ENCODE measurements at regions not wholly inside any gene's neighbourhood (a gene's known extent, or its start where the extent isn't known, plus 50 kb on each side); places are given as distances from the start of the nearest gene placed in this dataset.

GRCh38 chr15:59818336-59818735 is 129.2 kb upstream of the BNIP2 start (continued):
- TF ChIP-seq MXD1 (CRISPR knock-in tag; IDR thresholded peaks at IDR 0.05) (no peak), ZNF580 (CRISPR knock-in tag; IDR thresholded peaks at IDR 0.05; ENCODE audit: borderline replicate concordance, low read depth) (no peak), MAFK (conservative IDR thresholded peaks at IDR 0.05 in 1 of 2, IDR thresholded peaks at IDR 0.05 in 1 of 2; ENCODE audit: low read length in 2 of 2) (no peak), FIP1L1 (IDR thresholded peaks at IDR 0.05; ENCODE audit: borderline replicate concordance, insufficient read depth, low read depth, low read length) (no peak), KAT8 (CRISPR knock-in tag; IDR thresholded peaks at IDR 0.05) (no peak), TARDBP (CRISPR knock-in tag; IDR thresholded peaks at IDR 0.05) (no peak), ZBTB8A (CRISPR knock-in tag; IDR thresholded peaks at IDR 0.05; ENCODE audit: borderline replicate concordance, low read depth) (no peak), ZBTB2 (CRISPR knock-in tag; IDR thresholded peaks at IDR 0.05; ENCODE audit: low read depth) (no peak)

GRCh38 chr15:59817834-59818233 is 128.7 kb upstream of the BNIP2 start:
- in situ Hi-C loops (cut with HindIII; ENCODE audit: extremely low pct_ligation_motif_present, low pct_unique_long_range_greater_than_20kb) = no loop called here
- Histone ChIP-seq H3K27me3 (ENCODE audit: control insufficient read depth in 1 of 2, insufficient read depth in 2 of 2, low read length in 2 of 2) (no peaks in the 10 kb centered on the region; a peak in 1 of 5 replicates), H4K20me1 (ENCODE audit: insufficient read depth, low read length) (no peaks in the 10 kb centered on the region), H3K27ac (ENCODE audit: extremely low read length, insufficient read depth, low read length) (no peak overlapping the region), H3K79me2 (ENCODE audit: insufficient read depth, low read length) (no peaks in the 10 kb centered on the region), H3K4me1 (ENCODE audit: insufficient read depth, low read length) (no peaks in the 10 kb centered on the region), H3K36me3 (replicated peaks in 1 of 2; ENCODE audit: control insufficient read depth in 1 of 2, insufficient read depth in 2 of 2, low read length in 2 of 2) (no peaks in the 10 kb centered on the region), H3K4me2 (ENCODE audit: low read depth, low read length) (no peak overlapping the region), H3K9ac (ENCODE audit: insufficient read depth, low read depth, low read length) (no peak overlapping the region), H3K4me3 (replicated peaks in 1 of 3; ENCODE audit: insufficient read depth in 1 of 3, low read depth in 2 of 3, low read length in 3 of 3) (no peak overlapping the region), H3K9me3 (ENCODE audit: low read length) (no peaks in the 10 kb centered on the region), H2AFZ (ENCODE audit: low read length) (no peak overlapping the region)
- 14% methylated on average over 5 of the region's 5 CpGs for WGBS (ENCODE audit: low lambda C conversion rate)
- DNase-seq (ENCODE audit: low spot score) (no peak), FAIRE-seq (no peak), ATAC-seq (no peak)
- CTCF ChIA-PET (ENCODE audit: low intra/inter-chr PET ratio, low total read pairs) = no interaction called here
- POLR2A ChIA-PET = no interaction called here
- intact Hi-C loops (cut with micrococcal nuclease; ENCODE audit: unreplicated experiment) = no loop called here
- no TSS peak for BruUV-seq (replicated peaks)
- TF ChIP-seq ZNF432 (CRISPR knock-in tag; IDR thresholded peaks at IDR 0.05; ENCODE audit: borderline replicate concordance) = no peak
- no peak for TF ChIP-seq NR1H2 (CRISPR knock-in tag; IDR thresholded peaks at IDR 0.05; ENCODE audit: borderline replicate concordance, low read depth)
- no peak for TF ChIP-seq JARID2 (CRISPR knock-in tag; IDR thresholded peaks at IDR 0.05; ENCODE audit: insufficient replicate concordance)
- TF ChIP-seq ZBTB33 (CRISPR knock-in tag; IDR thresholded peaks at IDR 0.05) = no peak
- no peak for TF ChIP-seq THYN1 (CRISPR knock-in tag; IDR thresholded peaks at IDR 0.05; ENCODE audit: borderline replicate concordance, low read depth)
- TF ChIP-seq NCOA5 (CRISPR knock-in tag; IDR thresholded peaks at IDR 0.05) = no peak
- TF ChIP-seq ZNF263 (CRISPR knock-in tag; IDR thresholded peaks at IDR 0.05) = no peak
- TF ChIP-seq RAD21 (CRISPR knock-in tag; IDR thresholded peaks at IDR 0.05) = no peak
- TF ChIP-seq ZNF672 (CRISPR knock-in tag; IDR thresholded peaks at IDR 0.05) = no peak
- TF ChIP-seq SATB2 (CRISPR knock-in tag; IDR thresholded peaks at IDR 0.05) = no peak
- TF ChIP-seq CHD2 (IDR thresholded peaks at IDR 0.05; ENCODE audit: low read depth, low read length) = no peak
- TF ChIP-seq RBAK (CRISPR knock-in tag; IDR thresholded peaks at IDR 0.05) = no peak
- no peak for TF ChIP-seq ATAD3A (CRISPR knock-in tag; IDR thresholded peaks at IDR 0.05)
- no peak for TF ChIP-seq ZBTB1 (CRISPR knock-in tag; IDR thresholded peaks at IDR 0.05; ENCODE audit: borderline replicate concordance)
